Mammary epithelial cell (primary cell): ENCODE measurements at regions not wholly inside any gene's neighbourhood (a gene's known extent, or its start where the extent isn't known, plus 50 kb on each side); places are given as distances from the start of the nearest gene placed in this dataset.

Source experiments
- CTCF ChIP-seq, 2 donors: IDR thresholded peaks in 1 of 2; conservative IDR thresholded peaks in 1 of 2; 2 replicates each; pipeline ENCODE4 v1.5.1; 2011 to 2012; ENCODE audit warnings: inconsistent platforms in 2 of 2, low read length in 2 of 2, mild to moderate bottlenecking in 2 of 2, control low read depth in 1 of 2, low read depth in 1 of 2; ENCODE audit not compliant: insufficient read depth in 1 of 2; ENCODE audit errors: extremely low read depth in 1 of 2
- EZH2 ChIP-seq: IDR thresholded peaks from 2 replicates; pipeline ENCODE4 v1.6.1; 2012; ENCODE audit warnings: low read length, inconsistent platforms, borderline replicate concordance

GRCh38 chr1:222466150-222466865 is 81.6 kb downstream of the HHIPL2 start:
- TF ChIP-seq EZH2 (no peak), CTCF (conservative IDR thresholded peaks at IDR 0.05 in 1 of 2, IDR thresholded peaks at IDR 0.05 in 1 of 2; ENCODE audit: extremely low read depth in 1 of 2, insufficient read depth in 1 of 2, low read depth in 1 of 2, low read length in 2 of 2) (no peak)
